HCT116 (cell line): ENCODE measurements at regions not wholly inside any gene's neighbourhood (a gene's known extent, or its start where the extent isn't known, plus 50 kb on each side); places are given as distances from the start of the nearest gene placed in this dataset.

Experiments
- ATF3 ChIP-seq: IDR thresholded peaks from 2 replicates; pipeline ENCODE4 v1.6.1; 2012
- CTCF ChIP-seq, 3 experiments: fragments of 200-600 bp in 1 of 3; sonication (generic) in 1 of 3; IDR thresholded peaks in 2 of 3; conservative IDR thresholded peaks in 1 of 3; 2 replicates each; pipeline ENCODE4 v1.5.1; 2012 to 2017; ENCODE audit warnings: low read depth in 2 of 3, low read length in 2 of 3, antibody characterized with exemption in 1 of 3, borderline replicate concordance in 1 of 3, control low read depth in 1 of 3, mild to moderate bottlenecking in 1 of 3, mixed read lengths in 1 of 3, mixed run types in 1 of 3, moderate library complexity in 1 of 3; ENCODE audit not compliant: insufficient read depth in 1 of 3
- EZH2phosphoT487 ChIP-seq: fragments of 200-600 bp; IDR thresholded peaks from 2 replicates; pipeline ENCODE4 v1.6.1; 2018; ENCODE audit warnings: antibody characterized with exemption, borderline replicate concordance
- POLR2AphosphoS5 ChIP-seq: IDR thresholded peaks from 2 replicates; pipeline ENCODE4 v1.6.1; 2011; ENCODE audit warnings: mild to moderate bottlenecking, low read depth, low read length, moderate library complexity
- REST ChIP-seq: IDR thresholded peaks from 2 replicates; pipeline ENCODE4 v1.6.1; 2012; ENCODE audit warnings: low read depth
- SIN3A ChIP-seq: IDR thresholded peaks from 2 replicates; pipeline ENCODE4 v1.6.1; 2012; ENCODE audit warnings: low read depth
- SRF ChIP-seq: IDR thresholded peaks from 2 replicates; pipeline ENCODE4 v1.6.1; 2012; ENCODE audit warnings: low read depth
- ZBTB33 ChIP-seq: IDR thresholded peaks from 2 replicates; pipeline ENCODE4 v1.6.1; 2011; ENCODE audit warnings: mild to moderate bottlenecking, low read length, moderate library complexity; ENCODE audit not compliant: insufficient replicate concordance; ENCODE audit errors: extremely low read depth

- TF ChIP-seq ZBTB33 (no peak), CTCF (IDR thresholded peaks at IDR 0.05 in 2 of 3, conservative IDR thresholded peaks at IDR 0.05 in 1 of 3; ENCODE audit: borderline replicate concordance in 1 of 3, insufficient read depth in 1 of 3, low read depth in 2 of 3, low read length in 2 of 3) (no peak), POLR2AphosphoS5 (no peak), ATF3 (no peak), SRF (no peak), SIN3A (no peak), EZH2phosphoT487 (no peak), REST (no peak)
These were observed 69.5 kb upstream of the PIRT start for GRCh38 chr17:10907370-10907769.
